Thyroid gland (tissue), 4 donors: ENCODE measurements at regions not wholly inside any gene's neighbourhood (a gene's known extent, or its start where the extent isn't known, plus 50 kb on each side); places are given as distances from the start of the nearest gene placed in this dataset.

Experiments used
- DNase-seq, 2 donors: peaks; one replicate each; pipeline ENCODE4 v3.0.0-alpha.2; 2019
- H3K27ac ChIP-seq, 3 donors: fragments of 200-600 bp; sonication (generic); 1 replicate in 2 of 3; 2 replicates in 1 of 3; pipeline ENCODE4 v1.5.1; 2016 to 2019; ENCODE audit warnings: mild to moderate bottlenecking in 1 of 3, moderate library complexity in 1 of 3
- H3K27me3 ChIP-seq: fragments of 200-600 bp; sonication (generic); one replicate; pipeline ENCODE4 v1.5.1; 2019
- H3K36me3 ChIP-seq, 2 donors: fragments of 200-600 bp; sonication (generic); one replicate each; pipeline ENCODE4 v1.5.1; 2016 to 2019
- H3K4me1 ChIP-seq, 2 donors: fragments of 200-600 bp; sonication (generic); one replicate each; pipeline ENCODE4 v1.5.1; 2017 to 2019
- H3K4me3 ChIP-seq, 3 donors: fragments of 200-600 bp; sonication (generic); replicated peaks in 1 of 3; 1 replicate in 2 of 3; 2 replicates in 1 of 3; pipeline ENCODE4 v1.5.1; 2016; ENCODE audit warnings: mild to moderate bottlenecking in 1 of 3
- H3K9me3 ChIP-seq: fragments of 200-600 bp; sonication (generic); one replicate; pipeline ENCODE4 v1.5.1; 2017
- POLR2A ChIP-seq, 2 donors: fragments of 450-650 bp; IDR thresholded peaks; one replicate each; pipeline ENCODE4 v1.6.1; 2017; ENCODE audit warnings: antibody characterized with exemption in 2 of 2, mild to moderate bottlenecking in 2 of 2, moderate library complexity in 1 of 2
- WGBS, 2 donors: methylation state at CpG; one replicate each; pipeline ENCODE4 v1.1.5; 2017; 5-methylcytosine and 5-hydroxymethylcytosine counted together
- intact Hi-C: fragments of 100-400 bp; cut with DNase I; formaldehyde crosslinking; loops from one replicate; pipeline ENCODE4 v1.15.1; 2023
- TF ChIP-seq, protein P1 (sequence below), 6 experiments: fragments of 200-600 bp in 3 of 6; fragments of 450-650 bp in 3 of 6; sonication (generic) in 3 of 6; IDR thresholded peaks; one replicate each; pipeline ENCODE4 v1.5.1; 2016 to 2019; ENCODE audit warnings: antibody characterized with exemption in 6 of 6, mild to moderate bottlenecking in 2 of 6, inconsistent platforms in 1 of 6, moderate library complexity in 1 of 6

DNA sequence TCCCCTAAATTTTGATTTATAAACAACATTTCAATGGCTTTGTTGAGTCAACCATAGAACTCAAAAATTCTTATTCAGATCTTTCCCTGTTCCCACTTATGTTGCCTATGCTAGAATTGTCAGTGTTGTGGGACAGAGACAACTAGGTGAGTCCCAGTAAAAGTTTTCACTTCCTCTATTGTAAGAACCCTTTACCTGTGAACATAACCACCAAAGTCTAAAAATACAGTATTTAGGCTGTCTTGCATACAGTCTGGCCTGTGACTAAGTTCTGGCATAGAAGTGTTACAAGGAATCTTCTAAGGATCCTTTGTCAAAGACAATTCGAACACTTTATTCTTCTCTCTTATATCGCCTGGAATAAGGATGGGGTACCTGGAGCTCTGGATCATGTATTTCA lies 1047.9 kb upstream of the NCAM2 start:
- H3K9me3 ChIP-seq, result no peaks in the 10 kb centered on the region
- intact Hi-C loops, result no loop called here
- WGBS, 2 donors, result 92 to 93% methylated on average over 2 of the region's 2 CpGs
- DNase-seq, result no peak
- no peaks in the 10 kb centered on the region for H3K36me3 ChIP-seq
- no peak overlapping the region for H3K4me3 ChIP-seq
- TF ChIP-seq POLR2A (IDR thresholded peaks at IDR 0.05), result no peak
- no peaks in the 10 kb centered on the region for H3K27me3 ChIP-seq
- no peak overlapping the region for H3K27ac ChIP-seq
- no peaks in the 10 kb centered on the region for H3K4me1 ChIP-seq

GRCh38 chr21:19969156-19969555 lies 1029.1 kb upstream of the NCAM2 start:
- DNase-seq, result no peak
- no peaks in the 10 kb centered on the region for H3K9me3 ChIP-seq
- intact Hi-C loops, result no loop called here
- H3K27me3 ChIP-seq, result no peaks in the 10 kb centered on the region
- H3K36me3 ChIP-seq, result no peaks in the 10 kb centered on the region
- no peak overlapping the region for H3K4me3 ChIP-seq
- no peaks in the 10 kb centered on the region for H3K4me1 ChIP-seq
- no peak for TF ChIP-seq POLR2A (IDR thresholded peaks at IDR 0.05)
- TF ChIP-seq, protein P1, sequence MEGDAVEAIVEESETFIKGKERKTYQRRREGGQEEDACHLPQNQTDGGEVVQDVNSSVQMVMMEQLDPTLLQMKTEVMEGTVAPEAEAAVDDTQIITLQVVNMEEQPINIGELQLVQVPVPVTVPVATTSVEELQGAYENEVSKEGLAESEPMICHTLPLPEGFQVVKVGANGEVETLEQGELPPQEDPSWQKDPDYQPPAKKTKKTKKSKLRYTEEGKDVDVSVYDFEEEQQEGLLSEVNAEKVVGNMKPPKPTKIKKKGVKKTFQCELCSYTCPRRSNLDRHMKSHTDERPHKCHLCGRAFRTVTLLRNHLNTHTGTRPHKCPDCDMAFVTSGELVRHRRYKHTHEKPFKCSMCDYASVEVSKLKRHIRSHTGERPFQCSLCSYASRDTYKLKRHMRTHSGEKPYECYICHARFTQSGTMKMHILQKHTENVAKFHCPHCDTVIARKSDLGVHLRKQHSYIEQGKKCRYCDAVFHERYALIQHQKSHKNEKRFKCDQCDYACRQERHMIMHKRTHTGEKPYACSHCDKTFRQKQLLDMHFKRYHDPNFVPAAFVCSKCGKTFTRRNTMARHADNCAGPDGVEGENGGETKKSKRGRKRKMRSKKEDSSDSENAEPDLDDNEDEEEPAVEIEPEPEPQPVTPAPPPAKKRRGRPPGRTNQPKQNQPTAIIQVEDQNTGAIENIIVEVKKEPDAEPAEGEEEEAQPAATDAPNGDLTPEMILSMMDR (IDR thresholded peaks at IDR 0.05), result no peak
- H3K27ac ChIP-seq, result no peak overlapping the region

- intact Hi-C loops, result no loop called here
- Histone ChIP-seq H3K27ac (no peak overlapping the region), H3K9me3 (no peaks in the 10 kb centered on the region), H3K4me3 (no peak overlapping the region), H3K27me3 (no peaks in the 10 kb centered on the region), H3K36me3 (no peaks in the 10 kb centered on the region), H3K4me1 (no peaks in the 10 kb centered on the region)
- 81 to 87% methylated on average over 4 of the region's 4 CpGs for WGBS, 2 donors
- TF ChIP-seq POLR2A (IDR thresholded peaks at IDR 0.05), result no peak
- TF ChIP-seq, protein P1 (IDR thresholded peaks at IDR 0.05), result no peak
- no peak for DNase-seq
Measured at GRCh38 chr21:19981938-19982337, 1016.3 kb upstream of the NCAM2 start.

GRCh38 chr21:19986396-19986795 lies 1011.8 kb upstream of the NCAM2 start:
- 87 to 93% methylated on average over 2 of the region's 2 CpGs for WGBS, 2 donors
- no peaks in the 10 kb centered on the region for H3K4me1 ChIP-seq
- H3K9me3 ChIP-seq, result no peaks in the 10 kb centered on the region
- no peak for DNase-seq
- H3K27me3 ChIP-seq, result no peaks in the 10 kb centered on the region
- no peak overlapping the region for H3K4me3 ChIP-seq
- intact Hi-C loops, result no loop called here
- H3K36me3 ChIP-seq, result no peaks in the 10 kb centered on the region
- no peak overlapping the region for H3K27ac ChIP-seq
- no peak for TF ChIP-seq POLR2A (IDR thresholded peaks at IDR 0.05)
- TF ChIP-seq, protein P1 (IDR thresholded peaks at IDR 0.05), result no peak

GRCh38 chr21:19987671-19988070 lies 1010.5 kb upstream of the NCAM2 start:
- Histone ChIP-seq H3K36me3 (no peaks in the 10 kb centered on the region), H3K27me3 (no peaks in the 10 kb centered on the region), H3K4me1 (no peaks in the 10 kb centered on the region), H3K9me3 (no peaks in the 10 kb centered on the region), H3K4me3 (no peak overlapping the region), H3K27ac (no peak overlapping the region)
- 86 to 88% methylated on average over 4 of the region's 4 CpGs for WGBS, 2 donors
- no peak for DNase-seq
- TF ChIP-seq, protein P1 (IDR thresholded peaks at IDR 0.05), result no peak
- no peak for TF ChIP-seq POLR2A (IDR thresholded peaks at IDR 0.05)
- intact Hi-C loops, result no loop called here

GRCh38 chr21:19992540-19992939 lies 1005.7 kb upstream of the NCAM2 start:
- Histone ChIP-seq H3K27ac (no peak overlapping the region), H3K9me3 (no peaks in the 10 kb centered on the region), H3K36me3 (no peaks in the 10 kb centered on the region), H3K27me3 (no peaks in the 10 kb centered on the region), H3K4me1 (no peaks in the 10 kb centered on the region), H3K4me3 (no peak overlapping the region)
- intact Hi-C loops, result no loop called here
- TF ChIP-seq POLR2A (IDR thresholded peaks at IDR 0.05), result no peak
- TF ChIP-seq, protein P1 (IDR thresholded peaks at IDR 0.05), result no peak
- DNase-seq, result no peak
